Choroid plexus epithelial cell (primary cell): ENCODE measurements at regions not wholly inside any gene's neighbourhood (a gene's known extent, or its start where the extent isn't known, plus 50 kb on each side); places are given as distances from the start of the nearest gene placed in this dataset.

Source experiments
- DNase-seq: peaks from one replicate; pipeline ENCODE4 v3.0.0-alpha.2; 2010; ENCODE audit warnings: low read depth
- H3K4me3 ChIP-seq: 2 replicates; pipeline ENCODE4 v1.5.1; 2011; ENCODE audit warnings: low read depth, mild to moderate bottlenecking, control low read depth, low read length, moderate library complexity
- TF ChIP-seq, protein P1 (sequence below): conservative IDR thresholded peaks from 2 replicates; pipeline ENCODE4 v1.5.1; 2011; ENCODE audit warnings: low read depth, mild to moderate bottlenecking, control low read depth, inconsistent platforms, low read length, moderate library complexity

DNA sequence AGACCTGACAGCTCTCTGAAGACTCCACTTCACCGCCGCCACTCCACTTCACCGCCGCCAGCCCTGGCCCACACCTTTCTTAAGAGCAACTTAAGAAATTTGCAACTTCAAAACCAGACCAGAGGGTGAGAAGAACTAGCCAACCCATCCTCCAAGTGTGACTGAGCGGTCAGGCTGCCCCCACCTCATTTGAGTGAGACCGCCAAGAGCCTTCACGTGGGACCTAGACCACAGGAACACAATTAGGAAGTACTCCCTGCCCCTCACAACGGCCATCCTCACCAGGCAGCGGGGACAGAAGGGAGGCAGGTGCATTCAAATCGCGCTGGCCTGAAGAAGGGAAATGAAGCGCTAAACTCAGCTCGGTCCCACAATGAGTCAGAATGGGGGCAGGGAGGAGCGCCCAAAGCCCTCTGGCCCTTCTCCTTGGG is 156.8 kb upstream of the BCL6 start:
- TF ChIP-seq, protein P1, sequence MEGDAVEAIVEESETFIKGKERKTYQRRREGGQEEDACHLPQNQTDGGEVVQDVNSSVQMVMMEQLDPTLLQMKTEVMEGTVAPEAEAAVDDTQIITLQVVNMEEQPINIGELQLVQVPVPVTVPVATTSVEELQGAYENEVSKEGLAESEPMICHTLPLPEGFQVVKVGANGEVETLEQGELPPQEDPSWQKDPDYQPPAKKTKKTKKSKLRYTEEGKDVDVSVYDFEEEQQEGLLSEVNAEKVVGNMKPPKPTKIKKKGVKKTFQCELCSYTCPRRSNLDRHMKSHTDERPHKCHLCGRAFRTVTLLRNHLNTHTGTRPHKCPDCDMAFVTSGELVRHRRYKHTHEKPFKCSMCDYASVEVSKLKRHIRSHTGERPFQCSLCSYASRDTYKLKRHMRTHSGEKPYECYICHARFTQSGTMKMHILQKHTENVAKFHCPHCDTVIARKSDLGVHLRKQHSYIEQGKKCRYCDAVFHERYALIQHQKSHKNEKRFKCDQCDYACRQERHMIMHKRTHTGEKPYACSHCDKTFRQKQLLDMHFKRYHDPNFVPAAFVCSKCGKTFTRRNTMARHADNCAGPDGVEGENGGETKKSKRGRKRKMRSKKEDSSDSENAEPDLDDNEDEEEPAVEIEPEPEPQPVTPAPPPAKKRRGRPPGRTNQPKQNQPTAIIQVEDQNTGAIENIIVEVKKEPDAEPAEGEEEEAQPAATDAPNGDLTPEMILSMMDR = no peak

DNA sequence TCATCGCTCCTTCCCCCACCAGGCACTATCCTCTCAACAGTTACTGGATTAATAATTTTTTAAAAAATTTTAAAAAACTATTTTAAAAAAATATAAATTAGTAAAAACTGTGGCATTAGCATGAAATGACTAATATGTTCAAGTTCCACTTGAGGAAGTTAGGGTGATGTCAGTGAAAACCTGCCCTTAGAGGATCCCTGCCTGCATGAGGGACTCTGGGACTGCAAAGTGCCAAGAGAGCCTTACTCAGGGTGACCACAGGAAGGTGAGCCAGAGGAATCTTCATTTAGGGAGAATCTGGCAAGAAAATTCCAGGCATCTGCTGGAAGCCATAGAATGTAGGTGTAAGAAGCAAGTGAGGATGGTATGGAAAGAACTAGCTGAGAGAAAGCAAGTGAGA is 157.7 kb upstream of the BCL6 start:
- H3K4me3 ChIP-seq = no peak overlapping the region
- TF ChIP-seq, protein P1 = no peak
- no peak for DNase-seq

More for the DNA sequence above, 156.8 kb upstream of the BCL6 start:
- no peak for DNase-seq
- no peak overlapping the region for H3K4me3 ChIP-seq

DNA sequence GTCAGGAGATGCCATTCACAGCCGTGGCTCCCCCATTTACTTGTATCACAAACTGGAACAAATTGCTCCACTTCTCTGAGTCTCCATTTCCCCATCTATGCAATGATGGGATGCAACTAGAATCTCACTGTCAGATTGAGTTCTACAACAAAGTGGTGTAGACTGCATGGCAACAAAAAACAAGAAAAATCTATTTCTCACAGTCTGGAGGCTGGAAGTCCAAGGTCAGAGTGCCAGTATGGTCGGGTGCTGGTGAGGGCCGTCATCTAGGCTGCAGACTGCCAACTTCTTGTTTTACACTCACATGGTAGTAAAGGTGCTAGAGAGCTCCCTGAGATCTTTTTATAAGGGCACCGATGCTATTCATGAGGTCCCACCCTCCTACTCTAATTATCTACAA is 158.4 kb upstream of the BCL6 start:
- TF ChIP-seq, protein P1 = no peak
- DNase-seq = no peak
- no peak overlapping the region for H3K4me3 ChIP-seq

DNA sequence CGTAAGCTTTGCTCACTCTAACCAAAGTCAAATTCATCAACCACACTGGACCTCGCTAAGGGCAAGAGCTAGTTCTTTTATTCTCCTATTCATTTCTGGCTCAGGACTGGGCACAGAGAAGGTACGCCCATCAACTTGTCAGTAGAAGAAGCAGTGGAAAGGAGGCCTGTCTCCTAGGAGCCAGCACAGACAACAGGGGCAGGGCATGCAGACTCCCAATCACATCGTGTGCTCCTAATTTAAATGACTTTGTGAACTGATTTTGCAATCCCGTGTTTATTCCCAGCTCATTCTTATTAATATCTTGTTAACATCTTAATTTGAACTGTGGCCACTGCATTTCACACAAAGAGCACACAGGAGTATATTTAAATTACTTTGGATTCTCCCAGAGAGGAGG is 161.1 kb upstream of the BCL6 start:
- TF ChIP-seq, protein P1 = no peak
- no peak for DNase-seq
- no peak overlapping the region for H3K4me3 ChIP-seq

DNA sequence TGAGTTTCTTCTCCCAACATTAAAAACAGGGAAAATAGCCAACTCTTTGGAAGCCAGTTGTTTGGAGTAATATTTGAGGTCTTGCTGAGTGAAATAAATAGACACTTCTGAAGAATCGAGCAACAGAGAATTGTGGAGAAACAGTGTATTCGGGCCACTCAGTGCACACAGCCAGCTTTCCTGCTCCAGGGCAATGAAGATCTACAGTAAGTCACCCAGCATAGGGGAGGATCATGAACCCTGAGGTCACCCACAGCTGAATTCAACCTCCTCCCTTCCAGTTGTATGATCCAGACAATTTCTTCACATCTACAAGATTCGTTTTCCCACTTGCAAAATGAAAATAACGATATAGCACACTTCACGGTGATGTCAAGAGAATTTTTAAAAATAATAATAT is 161.7 kb upstream of the BCL6 start:
- H3K4me3 ChIP-seq = no peak overlapping the region
- TF ChIP-seq, protein P1 = no peak
- no peak for DNase-seq

DNA sequence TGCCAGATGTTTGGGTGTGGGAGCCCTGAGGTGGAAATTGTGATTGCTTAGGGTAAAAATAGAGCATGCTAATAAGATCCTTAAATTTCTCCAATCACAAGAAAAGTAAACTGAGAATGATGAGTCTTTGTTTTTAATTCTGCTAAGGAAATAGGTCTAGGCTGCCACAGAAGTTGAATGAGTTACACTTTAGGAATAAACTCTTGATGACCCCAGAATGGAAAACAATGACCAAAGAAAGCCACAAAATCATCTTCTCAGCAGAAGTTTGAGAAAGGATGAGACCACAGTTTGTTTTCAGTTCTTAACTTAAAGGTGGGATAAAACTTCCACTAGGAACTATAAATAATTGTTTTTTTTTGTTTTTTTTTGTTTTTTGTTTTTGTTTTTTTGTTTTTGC is 164.6 kb upstream of the BCL6 start:
- DNase-seq = peak; percentile 54
- TF ChIP-seq, protein P1 = no peak
- H3K4me3 ChIP-seq = no peak overlapping the region

DNA sequence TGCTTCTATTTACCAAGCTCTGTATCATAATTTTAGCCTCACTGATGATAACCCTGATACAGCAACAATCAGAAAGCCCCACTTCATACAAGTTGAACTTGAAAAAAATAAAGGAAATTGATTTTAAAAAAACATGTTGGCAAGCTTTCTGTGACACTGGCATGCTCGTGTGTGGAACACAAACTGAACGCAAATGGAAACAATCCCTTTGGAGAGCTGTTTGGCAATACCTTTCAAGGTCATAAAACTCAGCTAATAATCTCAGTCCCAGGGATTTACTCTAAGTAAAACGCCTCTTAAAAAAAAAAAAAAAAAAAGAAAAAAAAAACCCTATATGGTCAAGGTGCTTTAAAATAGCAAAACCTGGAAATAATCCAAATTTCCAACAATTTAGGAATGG is 166.7 kb upstream of the BCL6 start:
- H3K4me3 ChIP-seq = no peak overlapping the region
- no peak for DNase-seq
- TF ChIP-seq, protein P1 = no peak
